OCI-LY7 (cell line): ENCODE measurements at regions not wholly inside any gene's neighbourhood (a gene's known extent, or its start where the extent isn't known, plus 50 kb on each side); places are given as distances from the start of the nearest gene placed in this dataset.

Source experiments
- CTCF ChIP-seq: fragments of 200-600 bp; sonication (generic); conservative IDR thresholded peaks from 2 replicates; pipeline ENCODE4 v1.5.1; 2014; ENCODE audit warnings: mild to moderate bottlenecking, antibody characterized with exemption, low read length, moderate library complexity, mixed read lengths
- EZH2phosphoT487 ChIP-seq: fragments of 200-600 bp; sonication (generic); IDR thresholded peaks from 2 replicates; pipeline ENCODE4 v1.6.1; 2018; ENCODE audit warnings: low read depth, borderline replicate concordance, mild to moderate bottlenecking, mixed run types, antibody characterized with exemption, low read length, moderate library complexity, mixed read lengths

GRCh38 chr2:439077-439476 is 151.2 kb upstream of the ALKAL2 start:
- TF ChIP-seq CTCF (no peak), EZH2phosphoT487 (no peak)
